Activated effector memory CD4-positive, alpha-beta T cell treated with Interleukin-2 at 50 U/mL for 16 hours (primary cell): ENCODE measurements at regions not wholly inside any gene's neighbourhood (a gene's known extent, or its start where the extent isn't known, plus 50 kb on each side); places are given as distances from the start of the nearest gene placed in this dataset.

Experiments
- DNase-seq: peaks from one replicate; pipeline ENCODE4 v3.0.0-alpha.2; 2020

GRCh38 chr9:88033359-88033702 lies 59.0 kb upstream of the CDK20 start:
- no peak for DNase-seq

GRCh38 chr9:88028338-88028737 lies 54.0 kb upstream of the CDK20 start:
- no peak for DNase-seq

GRCh38 chr9:88026118-88026479 lies 51.8 kb upstream of the CDK20 start:
- no peak for DNase-seq

DNA sequence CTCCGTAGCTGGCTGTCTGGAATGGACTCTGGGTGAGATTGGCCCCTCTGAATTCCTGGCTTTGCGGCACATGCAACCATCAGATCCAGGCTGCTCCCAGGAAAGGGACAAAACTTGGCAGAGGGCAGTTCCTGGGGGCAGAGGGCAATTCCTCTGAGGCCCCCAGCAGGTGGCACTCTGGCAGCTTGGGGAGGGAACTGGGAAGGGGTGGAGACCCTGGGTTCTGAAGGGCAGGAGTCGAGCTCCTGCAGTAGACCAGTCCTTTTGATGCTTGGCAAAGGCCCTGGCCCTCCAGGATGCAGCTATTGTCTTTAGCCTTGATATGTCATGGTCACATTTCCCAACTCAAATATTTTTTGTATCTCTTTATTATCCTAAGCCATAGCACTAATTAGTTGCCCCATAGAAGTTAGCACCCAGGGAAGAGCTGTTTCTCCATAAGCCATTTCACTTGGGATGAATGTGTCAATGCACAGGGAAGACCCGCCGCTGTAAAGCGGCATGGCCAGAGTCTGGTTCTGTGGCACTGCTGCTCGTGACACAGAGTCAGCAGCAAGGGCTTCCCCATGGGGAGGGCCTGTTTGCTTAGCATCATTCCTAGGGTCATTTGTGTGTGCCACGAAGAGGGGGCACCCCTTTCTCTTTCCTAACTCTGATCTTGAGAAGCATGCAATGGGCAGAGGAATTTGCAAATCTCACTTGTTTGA lies 51.2 kb upstream of the CDK20 start:
- no peak for DNase-seq

- DNase-seq = no peak
These were observed 50.6 kb upstream of the CDK20 start for GRCh38 chr9:88024896-88025295.
